DOHH2 (cell line): ENCODE measurements at regions not wholly inside any gene's neighbourhood (a gene's known extent, or its start where the extent isn't known, plus 50 kb on each side); places are given as distances from the start of the nearest gene placed in this dataset.

ENCODE experiments used
- H3F3A ChIP-seq: fragments of 200-600 bp; sonication (generic), shearing (Covaris generic); 2 replicates; pipeline ENCODE4 v1.6.0; 2016; ENCODE audit warnings: antibody characterized with exemption, mild to moderate bottlenecking; ENCODE audit not compliant: control insufficient read depth, insufficient read depth
- H3K27ac ChIP-seq: fragments of 200-600 bp; sonication (generic); 2 replicates; pipeline ENCODE4 v1.5.1; 2014; ENCODE audit warnings: low read depth, mild to moderate bottlenecking, low read length, moderate library complexity
- H3K27me3 ChIP-seq: fragments of 200-600 bp; sonication (generic); 2 replicates; pipeline ENCODE4 v1.6.1; 2014; ENCODE audit warnings: mild to moderate bottlenecking, low read length, mixed read lengths; ENCODE audit not compliant: control insufficient read depth
- H3K36me3 ChIP-seq: fragments of 200-600 bp; sonication (generic); 2 replicates; pipeline ENCODE4 v1.6.1; 2014; ENCODE audit warnings: mild to moderate bottlenecking, low read length, moderate library complexity, mixed read lengths; ENCODE audit not compliant: control insufficient read depth
- H3K4me1 ChIP-seq: fragments of 200-600 bp; sonication (generic); 2 replicates; pipeline ENCODE4 v1.6.1; 2014; ENCODE audit warnings: mild to moderate bottlenecking, low read length, mixed read lengths; ENCODE audit not compliant: control insufficient read depth
- H3K4me2 ChIP-seq: fragments of 200-600 bp; sonication (generic); 2 replicates; pipeline ENCODE4 v1.6.0; 2014; ENCODE audit warnings: mild to moderate bottlenecking, low read length, moderate library complexity
- H3K4me3 ChIP-seq: fragments of 200-600 bp; sonication (generic); 2 replicates; pipeline ENCODE4 v1.5.1; 2014; ENCODE audit warnings: mild to moderate bottlenecking, low read length, mixed read lengths
- H3K79me2 ChIP-seq: fragments of 200-600 bp; sonication (generic); 2 replicates; pipeline ENCODE4 v1.6.1; 2014; ENCODE audit warnings: mild to moderate bottlenecking, low read length, mixed read lengths; ENCODE audit not compliant: control insufficient read depth
- H3K9me2 ChIP-seq: fragments of 200-600 bp; sonication (generic); replicated peaks from 2 replicates; pipeline ENCODE4 v1.6.1; 2014; ENCODE audit warnings: mild to moderate bottlenecking, low read length, mixed read lengths; ENCODE audit not compliant: control insufficient read depth
- H3K9me3 ChIP-seq: fragments of 200-600 bp; sonication (generic); 2 replicates; pipeline ENCODE4 v1.6.1; 2014; ENCODE audit warnings: antibody characterized with exemption, low read length, mixed read lengths; ENCODE audit not compliant: control insufficient read depth, insufficient read depth
- H4K20me1 ChIP-seq: fragments of 200-600 bp; sonication (generic); 2 replicates; pipeline ENCODE4 v1.6.0; 2014; ENCODE audit warnings: low read depth, mild to moderate bottlenecking, antibody characterized with exemption, low read length, moderate library complexity; ENCODE audit not compliant: control insufficient read depth, insufficient read depth
- EZH2phosphoT487 ChIP-seq: fragments of 200-600 bp; sonication (generic); IDR thresholded peaks from 2 replicates; pipeline ENCODE4 v1.6.1; 2017; ENCODE audit warnings: borderline replicate concordance, mild to moderate bottlenecking, antibody characterized with exemption, low read length, moderate library complexity, mixed read lengths
- TF ChIP-seq, protein P1 (sequence below): fragments of 200-600 bp; sonication (generic); IDR thresholded peaks from one replicate; pipeline ENCODE4 v1.5.1; 2014; ENCODE audit warnings: antibody characterized with exemption, mild to moderate bottlenecking, low read depth, low read length; ENCODE audit not compliant: poor library complexity, severe bottlenecking

GRCh38 chr2:183696028-183696427, 571.8 kb downstream of the NUP35 start:
- no peak overlapping the region for H3K27ac ChIP-seq
- no peak overlapping the region for H3K4me2 ChIP-seq
- no peaks in the 10 kb centered on the region for H3K27me3 ChIP-seq
- no peaks in the 10 kb centered on the region for H3K9me3 ChIP-seq
- no peaks in the 10 kb centered on the region for H3K36me3 ChIP-seq
- H4K20me1 ChIP-seq, result no peaks in the 10 kb centered on the region
- H3K4me3 ChIP-seq, result no peak overlapping the region
- no peaks in the 10 kb centered on the region for H3K4me1 ChIP-seq
- H3K9me2 ChIP-seq, result no peaks in the 10 kb centered on the region
- TF ChIP-seq EZH2phosphoT487, result no peak
- TF ChIP-seq, protein P1, sequence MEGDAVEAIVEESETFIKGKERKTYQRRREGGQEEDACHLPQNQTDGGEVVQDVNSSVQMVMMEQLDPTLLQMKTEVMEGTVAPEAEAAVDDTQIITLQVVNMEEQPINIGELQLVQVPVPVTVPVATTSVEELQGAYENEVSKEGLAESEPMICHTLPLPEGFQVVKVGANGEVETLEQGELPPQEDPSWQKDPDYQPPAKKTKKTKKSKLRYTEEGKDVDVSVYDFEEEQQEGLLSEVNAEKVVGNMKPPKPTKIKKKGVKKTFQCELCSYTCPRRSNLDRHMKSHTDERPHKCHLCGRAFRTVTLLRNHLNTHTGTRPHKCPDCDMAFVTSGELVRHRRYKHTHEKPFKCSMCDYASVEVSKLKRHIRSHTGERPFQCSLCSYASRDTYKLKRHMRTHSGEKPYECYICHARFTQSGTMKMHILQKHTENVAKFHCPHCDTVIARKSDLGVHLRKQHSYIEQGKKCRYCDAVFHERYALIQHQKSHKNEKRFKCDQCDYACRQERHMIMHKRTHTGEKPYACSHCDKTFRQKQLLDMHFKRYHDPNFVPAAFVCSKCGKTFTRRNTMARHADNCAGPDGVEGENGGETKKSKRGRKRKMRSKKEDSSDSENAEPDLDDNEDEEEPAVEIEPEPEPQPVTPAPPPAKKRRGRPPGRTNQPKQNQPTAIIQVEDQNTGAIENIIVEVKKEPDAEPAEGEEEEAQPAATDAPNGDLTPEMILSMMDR, result no peak
- no peaks in the 10 kb centered on the region for H3K79me2 ChIP-seq
- H3F3A ChIP-seq, result no peaks in the 10 kb centered on the region

DNA sequence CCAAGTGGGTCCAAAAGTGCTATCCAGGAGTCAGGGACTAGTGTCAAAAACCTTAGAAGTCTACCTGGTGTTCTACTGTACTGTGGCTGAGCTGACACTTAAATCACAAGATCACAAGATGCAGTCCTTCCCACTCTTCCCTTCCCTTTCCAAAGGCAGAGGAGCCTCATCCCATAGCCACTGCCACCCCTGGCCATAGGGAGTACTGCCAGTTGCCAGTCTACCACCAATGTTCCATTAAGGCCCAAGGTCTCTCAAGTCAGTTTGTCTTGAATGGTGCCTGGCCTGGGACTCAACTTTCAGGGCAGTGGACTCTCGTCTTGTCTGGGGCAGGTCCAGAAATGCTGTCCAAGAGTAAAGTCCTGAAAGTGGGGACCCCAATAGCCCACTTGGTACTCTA, 585.6 kb downstream of the NUP35 start:
- H3K27ac ChIP-seq, result no peak overlapping the region
- H3K4me2 ChIP-seq, result no peak overlapping the region
- TF ChIP-seq, protein P1, result no peak
- TF ChIP-seq EZH2phosphoT487, result no peak
- no peaks in the 10 kb centered on the region for H3K9me3 ChIP-seq
- no peaks in the 10 kb centered on the region for H3K36me3 ChIP-seq
- H4K20me1 ChIP-seq, result no peaks in the 10 kb centered on the region
- no peak overlapping the region for H3K4me3 ChIP-seq
- no peaks in the 10 kb centered on the region for H3K79me2 ChIP-seq
- H3K4me1 ChIP-seq, result no peaks in the 10 kb centered on the region
- H3K9me2 ChIP-seq, result no peaks in the 10 kb centered on the region
- H3K27me3 ChIP-seq, result no peaks in the 10 kb centered on the region
- no peaks in the 10 kb centered on the region for H3F3A ChIP-seq

- Histone ChIP-seq H3K79me2 (no peaks in the 10 kb centered on the region), H4K20me1 (no peaks in the 10 kb centered on the region), H3K36me3 (no peaks in the 10 kb centered on the region), H3K9me2 (no peaks in the 10 kb centered on the region), H3F3A (no peaks in the 10 kb centered on the region), H3K4me3 (no peak overlapping the region), H3K27ac (no peak overlapping the region), H3K9me3 (no peaks in the 10 kb centered on the region), H3K4me1 (no peaks in the 10 kb centered on the region), H3K4me2 (no peak overlapping the region), H3K27me3 (no peaks in the 10 kb centered on the region)
- TF ChIP-seq, protein P1, result no peak
- TF ChIP-seq EZH2phosphoT487, result no peak
These were observed 594.0 kb downstream of the NUP35 start for GRCh38 chr2:183718246-183718645.

GRCh38 chr2:183723278-183723677, 599.0 kb downstream of the NUP35 start:
- no peak overlapping the region for H3K4me3 ChIP-seq
- no peaks in the 10 kb centered on the region for H3K27me3 ChIP-seq
- H3K36me3 ChIP-seq, result no peaks in the 10 kb centered on the region
- no peaks in the 10 kb centered on the region for H3K9me3 ChIP-seq
- no peaks in the 10 kb centered on the region for H3K9me2 ChIP-seq
- H3F3A ChIP-seq, result no peaks in the 10 kb centered on the region
- no peaks in the 10 kb centered on the region for H3K79me2 ChIP-seq
- H4K20me1 ChIP-seq, result no peaks in the 10 kb centered on the region
- no peak overlapping the region for H3K27ac ChIP-seq
- H3K4me2 ChIP-seq, result no peak overlapping the region
- TF ChIP-seq, protein P1, result no peak
- TF ChIP-seq EZH2phosphoT487, result no peak
- H3K4me1 ChIP-seq, result no peaks in the 10 kb centered on the region
